ENCODE measurements at regions not wholly inside any gene's neighbourhood (a gene's known extent, or its start where the extent isn't known, plus 50 kb on each side); places are given as distances from the start of the nearest gene placed in this dataset.

DNA sequence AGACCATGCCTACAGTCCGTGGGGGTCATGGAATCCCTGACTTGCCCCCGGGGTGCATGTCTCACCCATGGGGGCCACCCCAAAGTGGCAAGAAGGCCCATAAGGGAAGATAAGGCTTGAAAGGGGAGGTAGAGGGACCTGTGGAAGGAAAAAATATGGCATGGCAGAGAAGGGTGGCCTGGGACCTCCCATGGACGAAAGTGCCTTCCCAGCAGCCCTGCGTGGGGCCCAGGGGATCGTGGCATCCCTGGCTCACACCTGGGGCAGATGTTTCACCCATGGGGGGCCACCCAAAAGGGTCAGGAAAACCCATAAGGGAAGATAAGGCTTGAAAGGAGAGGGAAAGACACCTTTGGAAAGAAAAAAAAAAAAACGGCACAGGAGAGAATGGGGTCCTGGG is 264.6 kb downstream of the ALG10 start:
- no peaks in the 10 kb centered on the region for H3K9me2 ChIP-seq
- no peak overlapping the region for H3K4me3 ChIP-seq (ENCODE audit: low read depth in 2 of 2, low read length in 1 of 2)
- H3K27me3 ChIP-seq (ENCODE audit: insufficient read depth) = peaks cover 18% of the 10 kb centered on the region; the same call in 1 of the 2 replicates
- no peaks in the 10 kb centered on the region for H4K20me1 ChIP-seq (ENCODE audit: insufficient read depth)
- H2AFZ ChIP-seq (ENCODE audit: low read depth) = no peak overlapping the region
- TF ChIP-seq TCF12 (IDR thresholded peaks at IDR 0.05) (no peak), GABPA (IDR thresholded peaks at IDR 0.05; ENCODE audit: low read depth) (no peak), CHD2 (IDR thresholded peaks at IDR 0.05; ENCODE audit: low read length, partially characterized antibody) (no peak), FOXM1 (IDR thresholded peaks at IDR 0.05; ENCODE audit: low read depth) (no peak), ELF1 (IDR thresholded peaks at IDR 0.05) (no peak)
- TF ChIP-seq, protein P1, sequence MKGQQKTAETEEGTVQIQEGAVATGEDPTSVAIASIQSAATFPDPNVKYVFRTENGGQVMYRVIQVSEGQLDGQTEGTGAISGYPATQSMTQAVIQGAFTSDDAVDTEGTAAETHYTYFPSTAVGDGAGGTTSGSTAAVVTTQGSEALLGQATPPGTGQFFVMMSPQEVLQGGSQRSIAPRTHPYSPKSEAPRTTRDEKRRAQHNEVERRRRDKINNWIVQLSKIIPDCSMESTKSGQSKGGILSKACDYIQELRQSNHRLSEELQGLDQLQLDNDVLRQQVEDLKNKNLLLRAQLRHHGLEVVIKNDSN (IDR thresholded peaks at IDR 0.05; ENCODE audit: borderline replicate concordance, low read depth) = no peak
- H3K4me2 ChIP-seq = no peak overlapping the region
- no peaks in the 10 kb centered on the region for H3F3A ChIP-seq (replicated peaks; ENCODE audit: insufficient read depth)
- ChIA-PET CTCF (no interaction called here), POLR2A (no interaction called here)
- DNase-seq = peak; percentile 0
- WGBS (ENCODE audit: low lambda C conversion rate) = 5% methylated on average over 6 of the region's 6 CpGs
- H3K4me1 ChIP-seq (ENCODE audit: control insufficient read depth in 1 of 2, insufficient read depth in 2 of 2, low read depth in 1 of 2, low read length in 1 of 2) = no peaks in the 10 kb centered on the region
- H3K9me3 ChIP-seq = no peaks in the 10 kb centered on the region
- H3K9ac ChIP-seq = no peak overlapping the region
- H3K36me3 ChIP-seq (replicated peaks in 1 of 2; ENCODE audit: control insufficient read depth in 1 of 2, insufficient read depth in 2 of 2, low read length in 1 of 2) = no peaks in the 10 kb centered on the region
- H3K79me2 ChIP-seq (ENCODE audit: insufficient read depth) = no peaks in the 10 kb centered on the region
- H3K27ac ChIP-seq (ENCODE audit: low read depth in 2 of 2, low read length in 1 of 2) = no peak overlapping the region

DNA sequence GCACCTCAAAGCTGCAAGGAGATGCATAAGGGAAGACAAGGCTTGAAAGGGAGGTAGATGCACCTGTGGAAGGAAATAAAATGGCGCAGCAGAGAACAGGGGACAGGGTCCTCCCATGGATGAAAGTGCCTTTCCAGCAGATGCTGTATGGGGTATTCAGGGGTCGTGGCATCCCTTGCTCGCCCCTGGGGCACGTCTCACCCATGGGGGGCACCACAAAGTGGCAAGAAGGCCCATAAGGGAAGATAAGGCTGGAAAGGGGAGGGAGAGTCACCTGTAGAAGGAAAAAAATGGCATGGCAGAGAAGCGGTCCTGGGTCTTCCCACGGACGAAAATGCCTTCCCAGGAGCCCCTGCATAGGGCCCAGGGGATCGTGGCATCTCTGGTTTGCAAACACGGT is 265.1 kb downstream of the ALG10 start:
- H4K20me1 ChIP-seq (ENCODE audit: insufficient read depth) = no peaks in the 10 kb centered on the region
- no peaks in the 10 kb centered on the region for H3K36me3 ChIP-seq (replicated peaks in 1 of 2; ENCODE audit: control insufficient read depth in 1 of 2, insufficient read depth in 2 of 2, low read length in 1 of 2)
- H2AFZ ChIP-seq (ENCODE audit: low read depth) = no peak overlapping the region
- no peak overlapping the region for H3K4me3 ChIP-seq (ENCODE audit: low read depth in 2 of 2, low read length in 1 of 2)
- peak; percentile 0 for DNase-seq
- H3K4me1 ChIP-seq (ENCODE audit: control insufficient read depth in 1 of 2, insufficient read depth in 2 of 2, low read depth in 1 of 2, low read length in 1 of 2) = no peaks in the 10 kb centered on the region
- POLR2A ChIA-PET = no interaction called here
- no peak overlapping the region for H3K9ac ChIP-seq
- H3F3A ChIP-seq (replicated peaks; ENCODE audit: insufficient read depth) = no peaks in the 10 kb centered on the region
- H3K9me2 ChIP-seq = no peaks in the 10 kb centered on the region
- no peak overlapping the region for H3K27ac ChIP-seq (ENCODE audit: low read depth in 2 of 2, low read length in 1 of 2)
- no peaks in the 10 kb centered on the region for H3K79me2 ChIP-seq (ENCODE audit: insufficient read depth)
- no peak for TF ChIP-seq TEAD4 (IDR thresholded peaks at IDR 0.05; ENCODE audit: borderline replicate concordance, insufficient read depth)
- TF ChIP-seq CHD2 (IDR thresholded peaks at IDR 0.05; ENCODE audit: low read length, partially characterized antibody) = no peak
- H3K4me2 ChIP-seq = no peak overlapping the region
- CTCF ChIA-PET = no interaction called here
- H3K27me3 ChIP-seq (ENCODE audit: insufficient read depth) = peaks cover 18% of the 10 kb centered on the region; the same call in 1 of the 2 replicates
- H3K9me3 ChIP-seq = no peaks in the 10 kb centered on the region
- 2% methylated on average over 9 of the region's 9 CpGs for WGBS (ENCODE audit: low lambda C conversion rate)

DNA sequence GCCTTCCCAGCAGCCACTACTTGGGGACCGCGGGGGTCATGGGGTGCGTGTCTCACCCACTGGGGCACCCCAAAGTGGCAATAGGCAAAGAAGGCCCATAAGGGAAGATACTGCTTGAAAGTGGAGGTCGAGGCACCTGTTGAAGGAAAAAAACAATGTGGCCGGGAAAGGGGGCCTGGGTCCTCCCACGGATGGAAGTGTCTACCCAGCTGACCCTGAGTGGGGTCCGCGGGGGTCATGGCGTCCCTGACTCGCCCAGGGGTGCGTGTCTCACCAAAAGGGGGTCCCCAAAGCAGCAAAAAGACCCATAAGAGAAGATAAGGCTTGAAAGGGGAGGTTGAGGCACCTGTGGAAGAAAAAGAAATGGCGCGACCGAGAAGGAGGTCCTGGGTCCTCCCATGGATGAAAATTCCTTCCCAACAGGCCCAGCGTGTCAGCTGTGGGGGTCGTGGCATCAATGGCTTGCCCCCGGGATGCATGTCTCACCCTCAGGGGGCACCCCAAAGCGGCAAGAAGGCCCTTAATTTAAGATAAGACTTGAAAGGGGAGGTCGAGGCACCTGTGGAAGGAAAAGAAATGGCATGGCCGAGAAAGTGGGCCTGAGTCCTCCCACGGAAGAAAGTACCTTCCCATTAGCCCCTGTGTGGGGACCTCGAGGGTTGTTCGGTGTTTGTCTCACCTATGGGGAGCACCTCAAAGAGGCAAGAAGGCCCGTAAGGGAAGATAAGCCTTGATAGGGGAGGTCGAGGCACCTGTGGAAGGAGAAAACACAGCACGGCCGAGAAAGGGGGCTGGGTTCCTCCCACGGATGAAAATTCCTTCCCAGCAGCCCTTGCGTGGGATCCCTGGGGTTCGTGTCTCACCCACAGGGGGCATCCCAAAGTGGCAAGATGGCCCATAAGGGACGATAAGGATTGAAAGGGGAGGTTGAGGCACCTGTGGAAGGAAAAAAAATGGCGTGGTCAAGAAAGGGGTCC is 266.0 kb downstream of the ALG10 start:
- TF ChIP-seq FOXM1 (IDR thresholded peaks at IDR 0.05; ENCODE audit: low read depth) = no peak
- Histone ChIP-seq H3K27me3 (ENCODE audit: insufficient read depth) (peaks cover 25% of the 10 kb centered on the region), H3K79me2 (ENCODE audit: insufficient read depth) (no peaks in the 10 kb centered on the region), H3K27ac (ENCODE audit: low read depth in 2 of 2, low read length in 1 of 2) (no peak overlapping the region), H3F3A (replicated peaks; ENCODE audit: insufficient read depth) (no peaks in the 10 kb centered on the region), H3K9ac (no peak overlapping the region), H3K36me3 (replicated peaks in 1 of 2; ENCODE audit: control insufficient read depth in 1 of 2, insufficient read depth in 2 of 2, low read length in 1 of 2) (no peaks in the 10 kb centered on the region), H2AFZ (ENCODE audit: low read depth) (no peak overlapping the region), H3K9me2 (no peaks in the 10 kb centered on the region), H3K4me2 (no peak overlapping the region), H3K4me1 (ENCODE audit: control insufficient read depth in 1 of 2, insufficient read depth in 2 of 2, low read depth in 1 of 2, low read length in 1 of 2) (no peaks in the 10 kb centered on the region), H3K4me3 (ENCODE audit: low read depth in 2 of 2, low read length in 1 of 2) (no peak overlapping the region), H3K9me3 (no peaks in the 10 kb centered on the region), H4K20me1 (ENCODE audit: insufficient read depth) (no peaks in the 10 kb centered on the region)
- 15% methylated on average over 32 of the region's 32 CpGs for WGBS (ENCODE audit: low lambda C conversion rate)
- ChIA-PET POLR2A (no interaction called here), CTCF (no interaction called here)
- DNase-seq = no peak
